ENCODE measurements at regions not wholly inside any gene's neighbourhood (a gene's known extent, or its start where the extent isn't known, plus 50 kb on each side); places are given as distances from the start of the nearest gene placed in this dataset.

- no peaks in the 10 kb centered on the region for H3K9me3 Mint-ChIP-seq (ENCODE audit: unreplicated experiment)
- H3K27me3 Mint-ChIP-seq (ENCODE audit: unreplicated experiment), result peaks cover 2% of the 10 kb centered on the region
- H3K4me3 Mint-ChIP-seq (ENCODE audit: unreplicated experiment), result no peak overlapping the region
- H3K27ac Mint-ChIP-seq (ENCODE audit: unreplicated experiment), result no peak overlapping the region
- TF ChIP-seq CTCF (IDR thresholded peaks at IDR 0.05; ENCODE audit: unreplicated experiment), result no peak
- no peaks in the 10 kb centered on the region for H3K36me3 Mint-ChIP-seq (ENCODE audit: low read depth, unreplicated experiment)
- DNase-seq (ENCODE audit: low spot score), result no peak
- H3K4me1 Mint-ChIP-seq (ENCODE audit: unreplicated experiment), result peaks cover 6% of the 10 kb centered on the region
Observed at GRCh38 chr10:8393531-8393930, 339.0 kb downstream of the GATA3 start.

GRCh38 chr10:8396675-8397074, 342.2 kb downstream of the GATA3 start:
- H3K4me1 Mint-ChIP-seq (ENCODE audit: unreplicated experiment), result peaks cover 11% of the 10 kb centered on the region
- no peak for TF ChIP-seq CTCF (IDR thresholded peaks at IDR 0.05; ENCODE audit: unreplicated experiment)
- H3K27ac Mint-ChIP-seq (ENCODE audit: unreplicated experiment), result no peak overlapping the region
- no peak overlapping the region for H3K4me3 Mint-ChIP-seq (ENCODE audit: unreplicated experiment)
- no peaks in the 10 kb centered on the region for H3K36me3 Mint-ChIP-seq (ENCODE audit: low read depth, unreplicated experiment)
- no peaks in the 10 kb centered on the region for H3K9me3 Mint-ChIP-seq (ENCODE audit: unreplicated experiment)
- no peak for DNase-seq (ENCODE audit: low spot score)
- no peaks in the 10 kb centered on the region for H3K27me3 Mint-ChIP-seq (ENCODE audit: unreplicated experiment)

GRCh38 chr10:8398771-8399170, 344.3 kb downstream of the GATA3 start:
- no peak overlapping the region for H3K4me3 Mint-ChIP-seq (ENCODE audit: unreplicated experiment)
- peaks cover 5% of the 10 kb centered on the region for H3K4me1 Mint-ChIP-seq (ENCODE audit: unreplicated experiment)
- H3K27ac Mint-ChIP-seq (ENCODE audit: unreplicated experiment), result no peak overlapping the region
- no peaks in the 10 kb centered on the region for H3K27me3 Mint-ChIP-seq (ENCODE audit: unreplicated experiment)
- TF ChIP-seq CTCF (IDR thresholded peaks at IDR 0.05; ENCODE audit: unreplicated experiment), result no peak
- H3K9me3 Mint-ChIP-seq (ENCODE audit: unreplicated experiment), result no peaks in the 10 kb centered on the region
- H3K36me3 Mint-ChIP-seq (ENCODE audit: low read depth, unreplicated experiment), result no peaks in the 10 kb centered on the region
- no peak for DNase-seq (ENCODE audit: low spot score)

GRCh38 chr10:8400151-8400550, 345.7 kb downstream of the GATA3 start:
- DNase-seq (ENCODE audit: low spot score), result no peak
- Mint-ChIP-seq H3K27ac (ENCODE audit: unreplicated experiment) (no peak overlapping the region), H3K4me1 (ENCODE audit: unreplicated experiment) (peaks cover 5% of the 10 kb centered on the region), H3K27me3 (ENCODE audit: unreplicated experiment) (no peaks in the 10 kb centered on the region), H3K9me3 (ENCODE audit: unreplicated experiment) (no peaks in the 10 kb centered on the region), H3K36me3 (ENCODE audit: low read depth, unreplicated experiment) (no peaks in the 10 kb centered on the region), H3K4me3 (ENCODE audit: unreplicated experiment) (no peak overlapping the region)
- no peak for TF ChIP-seq CTCF (IDR thresholded peaks at IDR 0.05; ENCODE audit: unreplicated experiment)

- Mint-ChIP-seq H3K4me1 (ENCODE audit: unreplicated experiment) (peaks cover 5% of the 10 kb centered on the region), H3K27ac (ENCODE audit: unreplicated experiment) (no peak overlapping the region), H3K9me3 (ENCODE audit: unreplicated experiment) (no peaks in the 10 kb centered on the region), H3K27me3 (ENCODE audit: unreplicated experiment) (no peaks in the 10 kb centered on the region), H3K4me3 (ENCODE audit: unreplicated experiment) (no peak overlapping the region), H3K36me3 (ENCODE audit: low read depth, unreplicated experiment) (no peaks in the 10 kb centered on the region)
- DNase-seq (ENCODE audit: low spot score), result no peak
- TF ChIP-seq CTCF (IDR thresholded peaks at IDR 0.05; ENCODE audit: unreplicated experiment), result no peak
Observed at GRCh38 chr10:8400892-8401291, 346.4 kb downstream of the GATA3 start.
